ENCODE measurements at regions not wholly inside any gene's neighbourhood (a gene's known extent, or its start where the extent isn't known, plus 50 kb on each side); places are given as distances from the start of the nearest gene placed in this dataset.

- DNase-seq = no peak
- no peak for ATAC-seq
- intact Hi-C loops (cut with DNase I, micrococcal nuclease) = no loop called here
Observed at GRCh38 chr1:208557046-208557722, 313.0 kb upstream of the PLXNA2 start.

GRCh38 chr1:208557723-208558094 is 313.5 kb upstream of the PLXNA2 start:
- ATAC-seq = no peak
- intact Hi-C loops (cut with DNase I, micrococcal nuclease) = no loop called here
- DNase-seq = no peak

GRCh38 chr1:208559597-208560329 is 315.6 kb upstream of the PLXNA2 start:
- DNase-seq (no peak), ATAC-seq (no peak)
- intact Hi-C loops (cut with DNase I, micrococcal nuclease) = no loop called here

DNA sequence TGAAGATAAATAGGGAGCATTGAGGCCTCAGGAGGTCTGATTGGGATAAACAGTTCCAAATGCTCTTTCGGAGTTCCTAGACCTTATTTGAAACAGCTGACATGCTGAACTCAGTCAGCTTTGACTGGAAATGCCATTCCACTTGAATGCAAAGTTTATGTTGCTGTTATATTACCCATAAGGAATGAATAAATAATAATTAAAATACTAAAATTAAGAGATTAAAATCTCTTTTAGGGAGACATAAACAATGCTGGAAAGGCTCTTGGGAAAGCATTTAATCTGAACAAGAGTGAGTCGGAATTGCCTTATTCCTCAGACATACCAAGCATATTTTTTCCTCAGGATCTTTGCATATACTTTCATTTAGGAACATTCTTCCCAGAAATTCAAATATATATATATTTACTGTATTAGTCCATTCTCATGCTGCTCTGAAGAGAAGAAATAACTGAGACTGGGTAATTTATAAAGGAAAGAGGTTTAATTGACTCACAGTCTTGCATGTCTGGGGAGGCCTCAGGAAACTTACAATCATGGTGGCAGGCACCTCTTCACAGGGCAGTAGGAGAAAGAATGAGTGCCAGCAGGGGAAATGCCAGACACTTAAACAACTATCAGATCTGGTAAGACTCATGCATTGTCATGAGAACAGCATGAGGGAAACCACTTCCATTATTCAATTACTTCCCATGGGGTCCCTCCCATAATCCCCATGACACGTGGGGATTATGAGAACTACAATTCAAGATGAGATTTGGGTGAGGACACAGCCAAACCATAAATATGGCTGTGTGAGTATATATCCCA is 318.2 kb upstream of the PLXNA2 start:
- no peak for ATAC-seq
- DNase-seq = no peak
- intact Hi-C loops (cut with DNase I, micrococcal nuclease) = no loop called here

GRCh38 chr1:208564466-208564865 is 320.3 kb upstream of the PLXNA2 start:
- DNase-seq (no peak), ATAC-seq (no peak)
- intact Hi-C loops (cut with DNase I, micrococcal nuclease) = no loop called here

DNA sequence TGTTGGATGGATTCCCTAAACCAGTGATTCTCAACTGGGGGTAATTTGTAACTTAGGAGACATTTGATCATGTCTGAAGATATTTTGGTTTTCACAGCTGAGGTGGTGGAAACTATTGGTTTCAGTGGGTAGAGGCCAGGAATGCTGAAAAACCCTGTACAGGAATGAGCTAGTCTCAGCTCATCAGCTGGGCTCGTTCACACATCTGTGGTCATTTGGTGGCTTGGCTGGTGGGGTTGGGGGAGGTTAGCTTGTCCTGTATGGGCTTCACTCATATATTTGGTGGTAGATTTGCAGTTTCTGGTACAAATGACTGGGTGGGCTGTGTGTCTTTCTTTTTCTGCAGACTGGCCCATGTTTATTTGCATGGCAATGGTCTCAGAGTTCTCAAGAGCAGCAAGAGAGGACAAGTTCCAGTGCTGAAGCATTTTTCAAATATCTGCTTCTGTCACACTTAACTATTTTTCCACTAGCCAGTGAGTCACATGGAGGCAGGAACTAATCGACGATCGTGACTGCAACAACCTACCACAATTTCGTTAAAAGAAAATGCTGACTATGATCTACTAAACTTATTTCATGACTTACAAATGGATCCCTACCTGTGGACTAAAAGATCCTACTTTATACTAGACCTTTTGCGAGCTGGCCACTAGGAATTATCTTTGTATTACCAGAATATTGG is 321.7 kb upstream of the PLXNA2 start:
- intact Hi-C loops (cut with DNase I, micrococcal nuclease) = no loop called here
- no peak for DNase-seq
- ATAC-seq = no peak

DNA sequence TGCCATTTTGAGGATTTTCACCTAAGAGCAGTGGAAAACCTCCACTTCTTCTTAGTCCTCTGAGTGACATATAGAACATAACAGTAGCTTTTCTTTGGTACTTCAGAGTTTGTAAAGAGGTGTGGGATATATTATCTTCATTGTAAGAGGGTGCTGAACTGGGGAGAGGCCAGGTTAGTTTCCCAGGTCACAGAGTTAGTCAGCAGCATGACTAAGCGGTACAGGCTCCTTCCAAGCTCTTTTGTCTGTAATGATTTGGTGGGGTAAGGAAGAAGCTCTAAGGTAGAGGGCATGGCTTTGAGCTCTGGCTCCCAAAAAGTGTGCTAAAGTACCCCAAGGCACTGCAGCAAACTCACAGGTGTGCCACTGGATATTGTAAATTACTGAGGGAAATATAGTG is 325.0 kb upstream of the PLXNA2 start:
- ATAC-seq (no peak), DNase-seq (no peak)
- intact Hi-C loops (cut with DNase I, micrococcal nuclease) = no loop called here

- ATAC-seq = no peak
- no peak for DNase-seq
- intact Hi-C loops (cut with DNase I, micrococcal nuclease) = no loop called here
Observed at GRCh38 chr1:208570362-208570761, 326.2 kb upstream of the PLXNA2 start.

GRCh38 chr1:208576425-208576824 is 332.2 kb upstream of the PLXNA2 start:
- ATAC-seq (no peak), DNase-seq (no peak)
- intact Hi-C loops (cut with DNase I, micrococcal nuclease) = no loop called here

DNA sequence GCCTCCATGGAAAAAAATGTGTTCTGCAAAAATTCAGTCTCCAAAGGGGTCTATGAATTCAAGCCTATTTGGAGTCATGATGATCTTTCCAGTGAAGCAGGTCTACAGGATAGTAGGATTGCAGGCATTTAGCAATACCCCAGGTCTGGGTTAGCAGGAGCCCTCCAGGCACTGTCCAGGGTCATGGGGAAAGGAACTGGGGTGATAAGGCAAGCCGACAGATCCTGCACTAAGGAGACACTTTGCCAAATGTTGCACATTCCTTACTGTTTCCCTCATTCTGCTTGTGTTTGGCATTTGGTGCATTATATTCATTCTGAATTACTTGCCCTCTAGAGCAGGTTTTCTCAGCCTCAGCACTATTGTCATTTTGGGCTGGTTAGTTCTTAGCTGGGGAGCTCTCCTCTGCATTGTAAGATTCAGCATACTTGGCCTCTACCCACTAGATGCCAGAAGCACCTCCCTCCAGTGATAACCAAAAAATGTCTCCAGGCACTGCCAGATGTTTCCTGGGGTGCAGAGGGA is 333.3 kb upstream of the PLXNA2 start:
- no peak for ATAC-seq

GRCh38 chr1:208581209-208581608 is 337.0 kb upstream of the PLXNA2 start:
- ATAC-seq (no peak), DNase-seq (no peak)
- intact Hi-C loops (cut with DNase I, micrococcal nuclease) = no loop called here

More for the DNA sequence above, 333.3 kb upstream of the PLXNA2 start:
- intact Hi-C loops (cut with DNase I, micrococcal nuclease) = no loop called here
- no peak for DNase-seq

DNA sequence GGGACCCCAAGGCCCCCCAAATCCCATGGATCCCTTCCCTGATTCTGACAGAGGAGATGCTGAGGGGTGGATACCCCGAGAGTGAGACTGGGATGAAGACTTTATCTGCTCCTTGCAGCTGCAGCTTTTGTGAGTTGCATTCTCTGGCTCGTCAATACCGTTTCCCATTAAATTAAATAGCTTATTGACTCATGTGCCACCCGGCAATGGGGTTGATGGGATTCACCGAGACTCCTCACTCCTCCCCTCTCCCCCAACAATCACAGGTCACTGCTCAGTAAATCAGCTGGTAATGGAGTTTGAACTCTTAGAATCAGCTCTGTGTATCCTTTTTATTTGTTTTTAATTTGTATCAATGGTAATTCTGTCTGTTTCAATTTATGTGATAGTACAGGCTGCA is 337.5 kb upstream of the PLXNA2 start:
- intact Hi-C loops (cut with DNase I, micrococcal nuclease) = no loop called here
- DNase-seq (no peak), ATAC-seq (no peak)

DNA sequence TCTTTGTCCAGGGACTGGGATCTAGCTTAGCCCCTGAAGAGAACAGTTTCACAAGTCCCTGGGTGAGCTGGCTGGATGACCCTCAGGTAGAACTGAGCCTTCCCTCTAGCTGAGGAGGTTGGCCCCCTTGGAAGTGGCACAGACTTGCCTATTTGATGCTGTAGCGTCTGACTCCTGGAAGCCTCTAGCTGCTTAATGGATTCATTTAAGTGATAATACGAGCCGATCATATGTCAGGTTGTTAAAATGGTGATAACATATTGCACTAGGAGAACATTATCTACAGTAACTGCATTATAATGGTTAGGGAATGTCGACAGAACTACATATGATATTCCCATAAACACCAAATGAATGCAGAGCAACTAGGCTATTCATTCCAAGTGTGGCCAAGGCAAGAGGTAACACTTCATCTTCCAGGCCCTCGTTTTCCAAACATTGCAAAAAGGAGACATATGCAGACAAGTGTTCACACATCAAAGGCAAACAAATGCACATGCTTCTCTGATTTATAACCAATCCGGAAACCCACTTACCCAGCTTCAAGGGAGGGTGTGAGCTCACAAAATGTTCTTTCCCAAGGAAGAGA is 340.1 kb upstream of the PLXNA2 start:
- no peak for DNase-seq
- intact Hi-C loops (cut with DNase I, micrococcal nuclease) = no loop called here

DNA sequence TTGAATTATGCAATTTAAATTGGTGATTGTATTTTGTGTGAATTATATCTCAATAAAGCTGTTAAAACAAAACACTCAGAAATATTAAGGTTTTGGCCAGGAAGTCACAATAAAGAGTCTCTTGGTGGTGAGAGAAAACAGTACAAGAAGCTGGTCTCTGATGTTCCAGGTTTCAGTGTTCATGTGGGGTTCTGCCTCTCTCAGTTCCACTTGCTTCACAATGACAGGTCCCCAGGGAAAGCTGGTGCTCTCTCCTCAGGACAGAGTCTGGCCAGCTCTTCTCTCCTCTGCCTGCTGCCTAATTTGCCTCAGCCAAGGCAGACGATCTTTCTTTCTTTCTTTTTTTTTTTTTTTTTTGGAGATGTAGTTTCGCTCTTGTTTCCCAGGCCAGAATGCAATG is 342.9 kb upstream of the PLXNA2 start:
- no peak for ATAC-seq
- intact Hi-C loops (cut with DNase I, micrococcal nuclease) = no loop called here
- no peak for DNase-seq

More for the DNA sequence above, 340.1 kb upstream of the PLXNA2 start:
- ATAC-seq = no peak

DNA sequence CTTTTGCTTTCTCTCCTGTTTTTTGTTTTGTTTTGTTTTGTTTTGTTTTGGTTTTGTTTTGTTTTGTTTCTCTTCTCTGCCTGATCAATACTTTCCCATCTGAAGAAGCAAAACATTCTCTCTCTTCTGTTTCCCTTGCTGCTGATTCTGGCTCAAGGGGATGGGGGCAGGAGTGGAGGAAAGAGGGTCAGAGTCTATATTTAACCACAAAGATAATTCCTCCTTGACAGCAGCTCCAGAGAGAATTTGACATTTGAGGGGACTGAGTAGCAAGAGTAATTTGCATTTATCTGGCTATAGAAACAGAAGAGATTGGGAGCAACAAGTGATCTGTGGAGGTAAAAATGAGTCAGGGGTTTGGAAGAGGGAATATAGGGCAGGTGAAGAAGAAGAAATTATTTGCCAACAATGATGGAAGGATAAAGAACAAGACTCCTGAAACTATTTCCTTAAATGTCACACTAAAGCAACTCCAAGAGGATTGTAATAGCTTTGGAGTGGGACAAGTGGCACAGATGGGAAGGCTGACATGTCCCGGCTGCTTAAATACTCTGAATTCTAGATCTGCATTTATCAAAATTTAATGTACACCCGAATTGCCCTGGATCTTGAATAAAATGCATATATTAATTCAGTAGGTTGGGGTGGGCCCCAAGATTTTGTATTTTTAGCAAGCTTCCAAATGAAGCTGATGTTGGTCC is 349.3 kb upstream of the PLXNA2 start:
- DNase-seq (no peak), ATAC-seq (no peak)

GRCh38 chr1:208595236-208595635 is 351.1 kb upstream of the PLXNA2 start:
- DNase-seq = no peak
- ATAC-seq = no peak
- intact Hi-C loops (cut with DNase I, micrococcal nuclease) = no loop called here

More for the DNA sequence above, 349.3 kb upstream of the PLXNA2 start:
- intact Hi-C loops (cut with DNase I, micrococcal nuclease) = no loop called here

DNA sequence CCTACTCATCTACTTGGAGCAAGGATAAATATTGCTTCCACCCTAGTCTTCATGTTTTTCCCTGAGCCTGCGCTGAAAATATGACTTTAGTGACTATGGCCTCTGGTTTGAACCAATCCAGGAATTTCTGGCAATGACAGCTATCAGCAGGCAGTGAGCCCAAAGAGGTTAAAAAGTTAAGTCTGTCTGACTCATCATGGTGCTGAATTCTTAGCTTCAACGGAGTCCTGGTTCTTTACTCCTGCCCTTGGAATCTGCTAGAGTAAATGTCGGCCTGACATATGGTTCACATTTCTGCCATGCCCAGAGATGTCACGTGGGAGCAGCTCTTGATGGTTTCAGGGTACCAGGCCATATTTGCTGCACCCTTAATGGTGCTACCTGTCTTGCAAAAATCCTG is 351.6 kb upstream of the PLXNA2 start:
- ATAC-seq (no peak), DNase-seq (no peak)
- intact Hi-C loops (cut with DNase I, micrococcal nuclease) = no loop called here

DNA sequence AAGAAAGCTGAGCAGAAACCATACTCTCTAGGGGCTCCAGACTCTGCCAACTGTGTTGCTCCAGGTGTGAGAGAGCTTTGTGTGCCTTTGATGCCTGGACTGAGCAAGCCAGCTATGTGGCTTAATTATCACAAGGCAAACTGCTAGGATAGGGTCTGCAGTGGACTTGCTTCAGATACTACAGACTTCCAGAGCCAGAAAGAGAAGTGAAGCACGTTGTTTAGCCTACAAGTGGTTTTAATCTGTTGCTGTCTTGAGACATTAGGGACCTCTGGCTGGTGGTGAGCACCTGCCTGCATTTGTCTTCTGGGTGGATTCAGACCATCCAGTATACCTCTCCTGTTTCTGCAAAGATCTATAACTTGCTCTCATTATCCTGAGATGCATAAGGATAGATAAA is 353.4 kb upstream of the PLXNA2 start:
- intact Hi-C loops (cut with DNase I, micrococcal nuclease) = no loop called here
- no peak for ATAC-seq
- DNase-seq = no peak

Data from left colon (tissue), 2 donors.